ENCODE measurements at regions not wholly inside any gene's neighbourhood (a gene's known extent, or its start where the extent isn't known, plus 50 kb on each side); places are given as distances from the start of the nearest gene placed in this dataset.

DNA sequence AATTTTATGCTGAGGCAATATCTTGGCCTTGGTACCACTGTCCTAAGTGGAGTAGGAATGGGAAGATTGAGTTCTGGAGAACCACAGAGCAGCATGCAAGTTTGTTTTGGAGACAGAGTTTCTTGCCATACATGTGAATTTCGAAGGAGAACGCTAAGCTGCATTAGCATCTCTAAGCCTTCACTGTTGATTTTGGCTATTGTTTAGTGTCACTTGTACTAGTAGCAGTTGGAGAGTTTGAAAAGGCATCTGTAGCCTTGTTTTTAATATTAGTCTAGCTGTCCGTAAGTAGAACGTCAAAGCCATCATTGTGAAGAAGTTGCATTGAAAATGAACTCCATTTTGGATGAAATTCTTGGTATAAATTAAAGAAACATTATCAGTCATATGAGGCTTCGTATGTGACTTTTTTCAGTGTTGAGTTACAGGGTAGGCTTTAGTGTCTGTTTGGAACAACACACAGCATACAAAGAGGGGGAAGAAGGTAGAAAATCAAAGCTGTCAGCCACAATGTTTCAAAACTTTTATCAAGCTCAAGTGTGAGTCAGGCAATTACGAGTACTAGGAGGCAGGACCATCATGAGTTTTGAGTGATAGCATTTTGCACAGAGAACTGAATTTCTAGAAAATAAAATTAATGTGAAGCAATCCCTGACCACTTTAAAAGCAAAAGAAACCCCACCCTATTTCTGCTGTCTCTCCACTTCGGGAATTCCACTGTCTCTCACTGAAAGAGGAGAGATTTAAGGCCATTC, 70.2 kb upstream of the NAV3 start:
- TF ChIP-seq POLR2A (IDR thresholded peaks at IDR 0.05; ENCODE audit: extremely low read depth, insufficient read length) (no peak), MYC (IDR thresholded peaks at IDR 0.05; ENCODE audit: low read depth, low read length) (no peak)
- TF ChIP-seq, protein P1, sequence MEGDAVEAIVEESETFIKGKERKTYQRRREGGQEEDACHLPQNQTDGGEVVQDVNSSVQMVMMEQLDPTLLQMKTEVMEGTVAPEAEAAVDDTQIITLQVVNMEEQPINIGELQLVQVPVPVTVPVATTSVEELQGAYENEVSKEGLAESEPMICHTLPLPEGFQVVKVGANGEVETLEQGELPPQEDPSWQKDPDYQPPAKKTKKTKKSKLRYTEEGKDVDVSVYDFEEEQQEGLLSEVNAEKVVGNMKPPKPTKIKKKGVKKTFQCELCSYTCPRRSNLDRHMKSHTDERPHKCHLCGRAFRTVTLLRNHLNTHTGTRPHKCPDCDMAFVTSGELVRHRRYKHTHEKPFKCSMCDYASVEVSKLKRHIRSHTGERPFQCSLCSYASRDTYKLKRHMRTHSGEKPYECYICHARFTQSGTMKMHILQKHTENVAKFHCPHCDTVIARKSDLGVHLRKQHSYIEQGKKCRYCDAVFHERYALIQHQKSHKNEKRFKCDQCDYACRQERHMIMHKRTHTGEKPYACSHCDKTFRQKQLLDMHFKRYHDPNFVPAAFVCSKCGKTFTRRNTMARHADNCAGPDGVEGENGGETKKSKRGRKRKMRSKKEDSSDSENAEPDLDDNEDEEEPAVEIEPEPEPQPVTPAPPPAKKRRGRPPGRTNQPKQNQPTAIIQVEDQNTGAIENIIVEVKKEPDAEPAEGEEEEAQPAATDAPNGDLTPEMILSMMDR (IDR thresholded peaks at IDR 0.05; ENCODE audit: low read depth, low read length) = no peak
- TF ChIP-seq, protein P2, sequence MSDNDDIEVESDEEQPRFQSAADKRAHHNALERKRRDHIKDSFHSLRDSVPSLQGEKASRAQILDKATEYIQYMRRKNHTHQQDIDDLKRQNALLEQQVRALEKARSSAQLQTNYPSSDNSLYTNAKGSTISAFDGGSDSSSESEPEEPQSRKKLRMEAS (IDR thresholded peaks at IDR 0.05; ENCODE audit: low read depth, low read length) = no peak
